ENCODE measurements at regions not wholly inside any gene's neighbourhood (a gene's known extent, or its start where the extent isn't known, plus 50 kb on each side); places are given as distances from the start of the nearest gene placed in this dataset.

DNA sequence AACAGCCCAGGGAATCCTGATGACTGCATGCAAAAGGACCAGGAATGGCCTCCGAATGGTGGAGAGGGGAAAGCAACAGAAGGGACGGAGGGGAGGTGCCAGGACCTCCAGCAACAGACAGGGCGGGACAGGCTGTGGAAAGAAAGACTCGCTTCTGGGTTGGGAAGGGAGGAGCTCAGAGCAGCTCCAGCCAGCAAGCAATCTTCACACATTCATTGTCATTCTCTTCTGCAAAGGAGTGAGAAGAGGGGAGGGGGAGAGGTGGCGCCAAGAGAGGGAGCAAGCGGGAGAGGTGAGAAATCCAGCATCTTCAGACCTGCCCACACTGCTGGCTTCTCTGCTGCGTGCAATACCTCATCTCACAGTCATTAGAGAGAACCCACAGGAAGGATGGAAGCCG is 509.0 kb downstream of the BUD13 start:
- TF ChIP-seq POLR2AphosphoS5 (IDR thresholded peaks at IDR 0.05): no peak
- no peak for TF ChIP-seq CTCF (IDR thresholded peaks at IDR 0.05)
- TF ChIP-seq POLR2A (IDR thresholded peaks at IDR 0.05): no peak
